Astrocyte of the cerebellum (primary cell): ENCODE measurements at regions not wholly inside any gene's neighbourhood (a gene's known extent, or its start where the extent isn't known, plus 50 kb on each side); places are given as distances from the start of the nearest gene placed in this dataset.
A peak's percentile ranks its signal among the peaks of the same experiment; 100 is the strongest.

ENCODE experiments used
- DNase-seq: peaks from one replicate; pipeline ENCODE4 v3.0.0-alpha.2; 2011; ENCODE audit warnings: low read depth
- H3K4me3 ChIP-seq: 2 replicates; pipeline ENCODE4 v1.5.1; 2011; ENCODE audit warnings: mild to moderate bottlenecking, low read depth, low read length, moderate library complexity
- in situ Hi-C: cut with HindIII; loops from 2 replicates; pipeline ENCODE4 v1.10.0; 2017; ENCODE audit warnings: low sequenced_read_pairs
- TF ChIP-seq, protein P1 (sequence below): IDR thresholded peaks from 2 replicates; pipeline ENCODE4 v1.5.1; 2012; ENCODE audit warnings: low read length, low read depth, moderate library complexity, mild to moderate bottlenecking; ENCODE audit errors: missing control alignments

GRCh38 chr5:137567226-137567625, 68.1 kb upstream of the SPOCK1 start:
- in situ Hi-C loops = no loop called here

DNA sequence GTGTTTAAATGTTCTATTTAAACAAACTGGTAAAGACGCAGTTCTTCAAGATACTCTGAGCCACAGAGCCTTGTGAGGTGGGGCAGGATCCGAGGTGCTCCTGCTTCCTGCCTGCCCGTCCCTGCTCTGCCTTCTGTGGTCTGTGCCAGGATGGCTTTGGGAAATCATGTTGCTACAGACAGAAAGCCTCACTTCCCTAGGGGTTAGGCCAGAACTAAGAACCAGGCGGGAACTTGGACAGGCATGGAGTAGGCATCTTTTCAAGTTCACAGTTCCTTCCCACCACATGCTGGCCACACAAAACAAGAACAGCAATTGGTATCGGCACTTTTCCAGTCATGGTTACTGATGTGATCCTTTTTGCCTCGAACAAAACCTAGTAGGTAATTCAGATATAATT, 67.7 kb upstream of the SPOCK1 start:
- TF ChIP-seq, protein P1, sequence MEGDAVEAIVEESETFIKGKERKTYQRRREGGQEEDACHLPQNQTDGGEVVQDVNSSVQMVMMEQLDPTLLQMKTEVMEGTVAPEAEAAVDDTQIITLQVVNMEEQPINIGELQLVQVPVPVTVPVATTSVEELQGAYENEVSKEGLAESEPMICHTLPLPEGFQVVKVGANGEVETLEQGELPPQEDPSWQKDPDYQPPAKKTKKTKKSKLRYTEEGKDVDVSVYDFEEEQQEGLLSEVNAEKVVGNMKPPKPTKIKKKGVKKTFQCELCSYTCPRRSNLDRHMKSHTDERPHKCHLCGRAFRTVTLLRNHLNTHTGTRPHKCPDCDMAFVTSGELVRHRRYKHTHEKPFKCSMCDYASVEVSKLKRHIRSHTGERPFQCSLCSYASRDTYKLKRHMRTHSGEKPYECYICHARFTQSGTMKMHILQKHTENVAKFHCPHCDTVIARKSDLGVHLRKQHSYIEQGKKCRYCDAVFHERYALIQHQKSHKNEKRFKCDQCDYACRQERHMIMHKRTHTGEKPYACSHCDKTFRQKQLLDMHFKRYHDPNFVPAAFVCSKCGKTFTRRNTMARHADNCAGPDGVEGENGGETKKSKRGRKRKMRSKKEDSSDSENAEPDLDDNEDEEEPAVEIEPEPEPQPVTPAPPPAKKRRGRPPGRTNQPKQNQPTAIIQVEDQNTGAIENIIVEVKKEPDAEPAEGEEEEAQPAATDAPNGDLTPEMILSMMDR = no peak
- in situ Hi-C loops = no loop called here
- H3K4me3 ChIP-seq = no peak overlapping the region
- DNase-seq = no peak

More at GRCh38 chr5:137567226-137567625, 68.1 kb upstream of the SPOCK1 start:
- TF ChIP-seq, protein P1 = no peak
- no peak overlapping the region for H3K4me3 ChIP-seq
- DNase-seq = no peak

DNA sequence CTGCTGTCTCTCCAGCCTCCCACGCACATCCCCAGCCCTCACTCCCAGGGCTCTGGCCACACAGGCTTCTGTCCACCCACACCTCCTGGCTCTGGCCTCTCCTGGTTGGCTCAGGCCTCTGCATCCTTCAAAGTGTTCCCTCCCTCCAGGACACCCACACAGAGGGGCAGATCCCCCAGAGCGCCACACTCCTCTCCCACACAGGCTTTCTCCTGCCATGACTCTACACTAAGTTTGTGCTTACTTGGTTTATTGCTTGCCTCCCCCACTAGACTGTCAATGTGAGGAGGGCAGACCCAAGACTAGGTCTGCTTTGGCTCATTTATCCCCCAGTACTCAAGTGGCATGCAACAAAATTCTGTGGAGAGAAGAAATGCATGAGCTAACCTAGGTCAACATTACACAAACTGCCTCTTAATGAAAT, 67.0 kb upstream of the SPOCK1 start:
- no peak overlapping the region for H3K4me3 ChIP-seq
- DNase-seq = no peak
- TF ChIP-seq, protein P1 = no peak
- in situ Hi-C loops = no loop called here

- TF ChIP-seq, protein P1 = no peak
- no peak overlapping the region for H3K4me3 ChIP-seq
- no peak for DNase-seq
- in situ Hi-C loops = no loop called here
Measured at GRCh38 chr5:137565450-137565849, 66.3 kb upstream of the SPOCK1 start.

- no peak for DNase-seq
- TF ChIP-seq, protein P1 = no peak
- in situ Hi-C loops = no loop called here
- no peak overlapping the region for H3K4me3 ChIP-seq
Measured at GRCh38 chr5:137564398-137564961, 65.4 kb upstream of the SPOCK1 start.

DNA sequence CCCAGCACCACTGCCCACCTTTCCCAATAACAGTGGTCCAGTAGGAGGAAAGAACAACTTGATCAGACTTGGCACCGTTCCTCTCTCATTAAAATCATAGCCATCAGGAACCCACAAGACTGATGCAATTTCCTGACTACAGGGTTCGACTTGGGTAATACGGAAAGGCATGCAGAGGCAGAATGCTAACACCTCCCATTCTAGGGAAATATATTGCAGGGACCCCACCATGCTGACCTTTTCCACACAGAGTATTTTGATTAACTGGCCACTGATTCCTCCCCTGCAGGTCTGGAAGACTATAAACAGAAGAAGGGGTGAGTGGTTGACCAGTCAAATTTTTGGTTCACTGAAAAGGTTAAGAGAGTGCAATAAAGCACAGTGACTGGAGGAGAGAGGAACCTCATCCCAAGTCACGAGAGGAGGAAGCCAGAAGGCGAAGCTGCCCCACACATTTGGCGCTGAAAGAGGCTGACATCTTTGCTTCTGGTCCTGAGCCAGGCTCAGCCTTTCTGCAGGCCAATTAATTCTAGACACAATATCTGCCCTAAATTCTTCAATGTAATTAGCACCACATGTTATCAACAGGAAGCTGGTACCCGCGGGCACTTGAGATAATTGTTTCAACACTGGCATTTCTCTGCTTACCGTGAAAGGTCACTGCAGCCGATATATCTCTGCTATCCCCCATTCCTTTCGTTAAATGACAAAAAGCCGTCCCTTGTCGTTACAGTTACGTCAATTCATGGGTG, 64.7 kb upstream of the SPOCK1 start:
- TF ChIP-seq, protein P1 = no peak
- H3K4me3 ChIP-seq = no peak overlapping the region
- peak; percentile 92 for DNase-seq
- in situ Hi-C loops = no loop called here
